Lower lobe of right lung (tissue), 2 donors: ENCODE measurements at regions not wholly inside any gene's neighbourhood (a gene's known extent, or its start where the extent isn't known, plus 50 kb on each side); places are given as distances from the start of the nearest gene placed in this dataset.

Experiments
- ATAC-seq, 2 donors: fragments of 200-7000 bp; cut with Tn5 transposase; one replicate each; pipeline ENCODE4 v1.9.1; 2020 to 2022; ENCODE audit warnings: mild to moderate bottlenecking in 2 of 2, moderate library complexity in 2 of 2
- DNase-seq: peaks from one replicate; pipeline ENCODE4 v3.0.0-alpha.2; 2020
- H3K27ac ChIP-seq: fragments of 200-600 bp; one replicate; pipeline ENCODE4 v1.8.0; 2022
- H3K27me3 ChIP-seq: fragments of 200-600 bp; one replicate; pipeline ENCODE4 v1.8.0; 2022; ENCODE audit warnings: low read depth
- H3K36me3 ChIP-seq: fragments of 200-600 bp; one replicate; pipeline ENCODE4 v1.8.0; 2022; ENCODE audit warnings: mild to moderate bottlenecking
- H3K4me1 ChIP-seq: fragments of 200-600 bp; one replicate; pipeline ENCODE4 v1.8.0; 2022
- H3K4me3 ChIP-seq: fragments of 200-600 bp; one replicate; pipeline ENCODE4 v1.8.0; 2022; ENCODE audit warnings: mild to moderate bottlenecking
- H3K9me3 ChIP-seq: fragments of 200-600 bp; one replicate; pipeline ENCODE4 v1.8.0; 2022
- intact Hi-C: fragments of 100-400 bp; cut with DNase I; formaldehyde crosslinking; loops from one replicate; pipeline ENCODE4 v1.11.0; 2022
- TF ChIP-seq, protein P1 (sequence below): fragments of 200-600 bp; IDR thresholded peaks from one replicate; pipeline ENCODE4 v1.8.0; 2022; ENCODE audit warnings: antibody characterized with exemption, mild to moderate bottlenecking
- donor health status: DM: no; HTN: yes; CAD: no; lungs with severe emphysema.

DNA sequence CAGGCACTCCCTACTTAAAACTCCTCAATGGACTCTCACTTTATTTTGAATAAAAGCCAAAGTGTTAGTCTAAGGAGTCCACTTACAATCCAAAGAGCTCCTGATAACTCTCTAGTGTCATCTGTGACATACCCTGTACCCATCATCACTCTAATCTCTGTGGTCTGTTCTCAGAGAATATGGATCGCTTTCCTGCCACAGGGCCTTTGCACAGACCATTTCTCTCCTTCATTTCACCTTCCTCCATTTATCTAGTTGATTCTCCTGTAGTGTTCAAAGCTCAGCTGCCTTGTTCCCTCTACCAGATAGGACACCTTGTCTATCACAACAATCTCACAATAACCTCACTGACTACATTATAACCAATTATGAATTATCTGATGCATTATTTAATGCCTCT is 185.4 kb upstream of the KBTBD8 start:
- no peak for ATAC-seq
- TF ChIP-seq, protein P1, sequence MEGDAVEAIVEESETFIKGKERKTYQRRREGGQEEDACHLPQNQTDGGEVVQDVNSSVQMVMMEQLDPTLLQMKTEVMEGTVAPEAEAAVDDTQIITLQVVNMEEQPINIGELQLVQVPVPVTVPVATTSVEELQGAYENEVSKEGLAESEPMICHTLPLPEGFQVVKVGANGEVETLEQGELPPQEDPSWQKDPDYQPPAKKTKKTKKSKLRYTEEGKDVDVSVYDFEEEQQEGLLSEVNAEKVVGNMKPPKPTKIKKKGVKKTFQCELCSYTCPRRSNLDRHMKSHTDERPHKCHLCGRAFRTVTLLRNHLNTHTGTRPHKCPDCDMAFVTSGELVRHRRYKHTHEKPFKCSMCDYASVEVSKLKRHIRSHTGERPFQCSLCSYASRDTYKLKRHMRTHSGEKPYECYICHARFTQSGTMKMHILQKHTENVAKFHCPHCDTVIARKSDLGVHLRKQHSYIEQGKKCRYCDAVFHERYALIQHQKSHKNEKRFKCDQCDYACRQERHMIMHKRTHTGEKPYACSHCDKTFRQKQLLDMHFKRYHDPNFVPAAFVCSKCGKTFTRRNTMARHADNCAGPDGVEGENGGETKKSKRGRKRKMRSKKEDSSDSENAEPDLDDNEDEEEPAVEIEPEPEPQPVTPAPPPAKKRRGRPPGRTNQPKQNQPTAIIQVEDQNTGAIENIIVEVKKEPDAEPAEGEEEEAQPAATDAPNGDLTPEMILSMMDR = no peak
- intact Hi-C loops = loop anchor here (10.0 kb wide), 2 partner anchors 408 to 538 kb away; no protein-coding TSS in a partner anchor

DNA sequence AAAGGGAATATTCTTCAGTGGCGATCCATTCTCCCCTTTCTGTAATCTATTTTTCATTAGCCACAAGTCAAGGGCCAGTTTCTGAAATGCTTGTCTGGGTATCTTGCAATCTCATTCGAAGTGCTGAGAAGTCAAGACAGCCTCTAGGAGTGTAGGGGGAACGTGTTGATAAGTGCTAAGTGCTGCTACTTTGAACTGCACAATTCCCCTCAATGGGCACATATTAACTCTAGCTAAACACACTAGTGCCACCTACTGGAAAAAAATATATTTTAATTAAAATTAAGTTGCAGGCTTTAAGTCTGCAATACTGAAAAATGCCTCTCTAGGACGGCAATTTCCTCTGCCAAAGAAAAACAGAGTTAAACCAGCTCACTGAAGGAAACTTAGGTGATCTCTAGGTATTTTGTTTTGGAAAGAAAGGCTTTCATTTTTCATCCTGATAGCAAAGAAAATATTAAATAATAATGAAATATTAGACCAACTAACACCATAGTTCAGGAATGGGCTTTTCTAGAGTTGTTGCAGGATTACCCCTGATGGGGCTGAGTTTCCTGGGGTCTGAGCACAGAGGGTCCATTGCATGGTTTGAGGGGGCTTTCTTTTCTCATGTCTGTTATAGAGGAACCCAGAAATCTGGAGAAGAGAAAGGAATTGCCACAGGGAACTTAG is 181.9 kb upstream of the KBTBD8 start:
- TF ChIP-seq, protein P1 = peak; percentile 53
- Histone ChIP-seq H3K27me3 (no peaks in the 10 kb centered on the region), H3K4me1 (peaks cover 6% of the 10 kb centered on the region), H3K4me3 (no peak overlapping the region), H3K27ac (no peak overlapping the region), H3K9me3 (no peaks in the 10 kb centered on the region), H3K36me3 (no peaks in the 10 kb centered on the region)
- DNase-seq (no peak), ATAC-seq (peak; percentile 88 to 92)
- intact Hi-C loops = loop anchor here (10.0 kb wide), 2 partner anchors 411 to 541 kb away; no protein-coding TSS in a partner anchor

More for the DNA sequence above, 185.4 kb upstream of the KBTBD8 start:
- Histone ChIP-seq H3K4me1 (peaks cover 15% of the 10 kb centered on the region), H3K27ac (no peak overlapping the region), H3K36me3 (no peaks in the 10 kb centered on the region), H3K27me3 (no peaks in the 10 kb centered on the region), H3K9me3 (no peaks in the 10 kb centered on the region), H3K4me3 (no peak overlapping the region)
- DNase-seq = no peak

DNA sequence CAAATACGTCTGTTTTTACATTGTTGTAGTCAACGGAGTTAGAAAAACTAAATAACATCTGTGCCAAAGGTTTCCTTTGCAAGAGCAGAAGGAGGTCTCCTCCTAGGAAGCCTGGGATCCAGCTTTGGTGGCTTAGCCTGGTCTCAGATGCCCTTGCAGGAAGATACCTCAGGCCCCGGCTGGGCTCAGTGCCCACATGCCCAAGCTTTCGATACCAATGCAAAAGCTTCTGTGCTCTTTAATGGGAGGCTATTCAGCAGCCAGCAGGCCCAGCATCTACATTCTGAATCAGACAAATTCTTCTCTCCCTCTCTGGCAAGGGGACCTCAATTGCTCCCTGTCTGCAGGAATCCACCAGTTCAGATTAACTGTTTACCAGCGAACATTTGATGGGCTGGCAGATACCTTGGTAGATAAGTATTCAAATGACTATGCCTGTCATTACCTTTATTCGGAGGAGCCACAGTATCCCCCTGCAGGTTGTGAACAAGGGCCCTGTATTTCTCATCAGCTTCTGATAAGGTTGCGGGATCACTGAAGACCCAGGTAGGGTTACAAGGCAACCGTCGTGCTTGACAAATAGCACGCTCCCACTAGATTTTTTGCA is 180.1 kb upstream of the KBTBD8 start:
- ATAC-seq = no peak
- H3K9me3 ChIP-seq = no peaks in the 10 kb centered on the region
- H3K4me3 ChIP-seq = no peak overlapping the region

DNA sequence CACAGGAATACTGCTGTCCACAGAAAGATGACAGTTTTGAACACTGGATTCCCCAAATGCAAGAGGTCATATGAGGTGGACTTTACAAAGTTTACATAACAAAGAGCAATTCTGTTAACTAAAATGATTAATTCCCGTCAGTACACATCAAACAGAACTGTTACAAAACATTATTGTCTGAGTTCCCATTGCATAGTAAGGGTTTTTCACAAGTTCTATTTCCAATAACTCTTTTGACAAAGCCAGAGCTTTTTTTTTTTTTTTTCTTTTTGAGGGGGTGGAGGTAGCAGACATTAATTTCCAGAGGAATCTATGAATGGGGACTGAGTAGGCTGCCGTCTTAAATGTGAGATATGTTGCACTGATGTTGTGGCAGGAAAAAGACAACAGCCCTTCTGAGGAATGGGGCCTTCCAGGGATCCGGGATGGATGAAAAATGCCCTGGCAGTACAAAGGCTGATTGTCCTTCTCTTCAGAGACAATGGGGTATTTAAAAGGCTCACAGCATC is 178.1 kb upstream of the KBTBD8 start:
- no peak for DNase-seq
- Histone ChIP-seq H3K27me3 (no peaks in the 10 kb centered on the region), H3K4me1 (peaks cover 13% of the 10 kb centered on the region), H3K27ac (no peak overlapping the region), H3K9me3 (no peaks in the 10 kb centered on the region), H3K4me3 (no peak overlapping the region), H3K36me3 (no peaks in the 10 kb centered on the region)
- intact Hi-C loops = loop anchor here (10.0 kb wide), 2 partner anchors 415 to 545 kb away; no protein-coding TSS in a partner anchor
- TF ChIP-seq, protein P1 = no peak
- no peak for ATAC-seq

More for the DNA sequence above, 180.1 kb upstream of the KBTBD8 start:
- DNase-seq = no peak
- no peaks in the 10 kb centered on the region for H3K36me3 ChIP-seq
- no peak overlapping the region for H3K27ac ChIP-seq
- no peaks in the 10 kb centered on the region for H3K27me3 ChIP-seq
- intact Hi-C loops = loop anchor here (10.0 kb wide), 2 partner anchors 413 to 543 kb away; no protein-coding TSS in a partner anchor
- H3K4me1 ChIP-seq = peaks cover 13% of the 10 kb centered on the region
- TF ChIP-seq, protein P1 = no peak

DNA sequence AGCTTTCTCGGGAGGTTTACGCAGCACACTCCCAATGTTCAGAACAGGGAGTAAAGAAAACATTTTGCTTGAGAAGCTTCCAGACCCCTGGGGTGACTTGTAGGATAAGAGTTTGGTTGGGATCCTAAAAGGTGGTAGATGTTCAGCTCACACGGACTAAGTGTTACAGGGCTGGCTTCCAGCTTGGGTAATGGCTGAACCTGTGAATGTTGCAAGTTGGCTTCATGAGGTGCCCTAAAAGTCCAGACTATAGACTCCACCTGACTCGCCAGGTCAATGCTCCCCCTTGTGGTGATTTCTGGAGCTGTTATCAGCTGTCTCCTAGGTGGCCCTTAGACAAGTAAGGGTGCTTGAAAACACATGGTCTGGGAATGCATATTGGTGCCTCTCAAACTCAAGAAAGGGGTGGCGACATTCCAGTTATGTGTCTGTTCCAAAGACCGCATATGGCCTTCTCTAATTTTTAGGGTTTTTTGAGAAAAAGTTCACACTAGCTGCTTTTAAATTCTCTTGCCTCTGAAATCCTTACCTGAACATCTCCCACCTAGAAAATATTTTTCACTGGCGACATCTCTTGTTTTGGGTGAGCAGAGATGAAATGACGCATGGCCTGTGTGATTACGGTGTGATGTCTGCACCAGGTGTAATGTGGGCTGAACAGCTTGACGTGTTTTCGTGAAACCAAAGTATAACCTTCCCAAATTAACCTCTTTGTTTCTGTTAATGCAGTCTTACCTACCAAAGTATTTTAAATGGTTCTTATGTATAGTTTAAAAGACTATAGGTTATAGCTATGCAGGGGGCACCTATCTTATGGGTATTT is 175.7 kb upstream of the KBTBD8 start:
- intact Hi-C loops = no loop called here
- DNase-seq (peak; percentile 61), ATAC-seq (peak; percentile 90 to 96)
- H3K36me3 ChIP-seq = no peaks in the 10 kb centered on the region
- no peaks in the 10 kb centered on the region for H3K9me3 ChIP-seq
- TF ChIP-seq, protein P1 = peak; percentile 77
- H3K27ac ChIP-seq = no peak overlapping the region
- no peak overlapping the region for H3K4me3 ChIP-seq
- no peaks in the 10 kb centered on the region for H3K27me3 ChIP-seq
- H3K4me1 ChIP-seq = peaks cover 7% of the 10 kb centered on the region
